Activated CD4-positive, alpha-beta T cell treated with anti-CD3 and anti-CD28 coated beads for 48 hours (primary cell): ENCODE measurements at regions not wholly inside any gene's neighbourhood (a gene's known extent, or its start where the extent isn't known, plus 50 kb on each side); places are given as distances from the start of the nearest gene placed in this dataset.
"Not testable (repeated sequence)": the region's sequence is repeated elsewhere in the genome, so short reads cannot be mapped to it uniquely, and the experiment has no call there.

Source experiments
- DNase-seq: peaks from one replicate; pipeline ENCODE4 v3.0.0-alpha.2; 2020

- DNase-seq = no peak
These were observed 466.0 kb downstream of the PLK2 start for GRCh38 chr5:57993866-57994265.

DNA sequence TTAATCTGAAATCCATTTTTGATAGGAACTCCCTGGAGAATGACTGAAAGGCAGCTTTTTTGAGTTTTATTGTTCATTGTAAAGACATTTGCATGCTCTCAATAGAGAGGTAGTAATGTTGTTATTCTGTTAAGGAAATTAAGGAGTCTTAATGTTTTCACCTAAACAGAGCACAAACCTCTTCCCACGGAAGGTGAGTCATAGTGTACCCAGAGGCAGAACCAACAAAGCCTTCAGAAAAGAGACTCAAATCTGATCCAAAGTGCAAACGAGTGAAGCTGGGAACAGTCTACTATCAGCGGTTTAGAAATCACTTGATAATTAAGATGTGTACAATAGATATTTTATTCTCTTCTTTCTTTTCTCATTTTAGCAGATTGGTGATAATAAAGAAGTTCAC lies 470.5 kb downstream of the PLK2 start:
- no peak for DNase-seq

DNA sequence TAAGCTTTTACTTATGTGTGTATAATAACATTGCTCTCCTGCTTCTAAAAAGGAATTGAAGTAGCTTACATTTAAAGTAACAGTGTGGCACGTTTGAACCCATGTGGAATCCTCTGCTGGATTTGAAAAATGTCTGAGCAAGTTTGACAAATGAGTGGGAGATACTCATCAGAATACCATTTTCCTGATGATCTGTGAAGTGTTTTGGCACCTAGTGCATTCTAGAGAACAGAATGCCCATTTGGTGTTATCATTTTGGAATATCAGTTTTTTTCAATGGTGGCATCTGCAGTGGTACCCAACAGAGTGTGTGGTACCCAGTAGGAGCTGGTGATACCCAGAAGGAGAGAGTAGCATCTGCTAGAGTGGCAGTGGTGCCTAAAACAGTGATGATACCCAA lies 471.1 kb downstream of the PLK2 start:
- DNase-seq = no peak

DNA sequence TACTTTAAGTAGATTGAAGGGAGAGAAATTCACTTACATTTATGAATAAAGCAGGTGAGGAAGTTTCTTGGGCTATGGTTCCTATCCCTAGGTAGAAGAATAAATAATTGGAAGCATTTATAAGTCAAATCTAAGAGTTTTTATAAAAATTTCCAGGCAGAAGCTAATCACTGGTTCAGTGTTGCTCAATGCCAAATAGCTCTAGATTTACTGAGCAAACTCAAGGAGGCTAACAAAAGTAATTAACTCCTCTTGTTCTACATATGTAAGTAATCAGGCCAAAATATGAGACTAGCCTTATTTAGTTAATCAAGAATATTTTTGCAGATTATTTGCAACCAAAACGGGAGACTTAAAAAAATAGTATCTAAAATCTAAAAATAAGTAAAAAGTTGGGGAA lies 472.3 kb downstream of the PLK2 start:
- DNase-seq = no peak

GRCh38 chr5:57986761-57987341 lies 473.0 kb downstream of the PLK2 start:
- DNase-seq = no peak

DNA sequence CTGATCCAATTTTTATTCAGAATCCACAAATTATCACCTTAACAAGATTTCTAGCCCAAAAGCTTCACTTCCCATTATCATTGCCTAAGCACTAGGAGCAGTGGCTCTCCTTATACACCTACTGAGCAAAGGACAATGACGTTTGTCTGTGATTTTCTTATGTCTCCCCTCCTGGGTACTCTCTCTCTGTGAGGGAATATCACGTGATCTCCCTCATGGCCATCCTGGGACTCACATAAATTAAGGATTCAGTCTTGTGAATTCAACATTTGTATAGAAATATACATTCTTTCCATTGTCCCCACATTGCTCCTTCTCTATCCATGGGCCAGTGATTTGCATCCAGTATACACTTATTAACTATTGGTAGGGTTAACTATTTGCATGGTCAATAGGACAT lies 476.5 kb downstream of the PLK2 start:
- DNase-seq = no peak

DNA sequence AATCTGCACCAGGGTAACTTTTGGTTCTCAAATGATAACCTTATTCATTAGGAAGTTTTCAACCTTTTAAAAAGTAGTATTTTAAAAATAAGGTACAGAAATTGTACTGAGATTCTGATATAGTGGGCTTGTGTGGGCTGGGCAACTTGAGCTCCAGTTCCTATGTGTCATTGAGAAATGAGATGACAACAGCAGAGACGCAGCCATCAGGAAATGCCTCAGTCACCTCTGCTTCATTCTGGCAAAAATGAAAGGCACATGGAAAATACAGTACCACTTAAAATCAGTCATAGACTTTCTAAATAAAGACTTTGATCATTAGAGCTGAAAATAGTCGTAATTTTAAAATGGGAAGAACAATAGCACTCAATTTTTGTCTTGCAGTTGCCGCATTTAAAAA lies 480.2 kb downstream of the PLK2 start:
- no peak for DNase-seq

GRCh38 chr5:57976506-57976905 lies 483.4 kb downstream of the PLK2 start:
- DNase-seq = no peak

GRCh38 chr5:57972099-57972498 lies 487.8 kb downstream of the PLK2 start:
- DNase-seq = not testable (repeated sequence)

- DNase-seq = no peak
These were observed 478.0 kb upstream of the ACTBL2 start for GRCh38 chr5:57960569-57960968.

DNA sequence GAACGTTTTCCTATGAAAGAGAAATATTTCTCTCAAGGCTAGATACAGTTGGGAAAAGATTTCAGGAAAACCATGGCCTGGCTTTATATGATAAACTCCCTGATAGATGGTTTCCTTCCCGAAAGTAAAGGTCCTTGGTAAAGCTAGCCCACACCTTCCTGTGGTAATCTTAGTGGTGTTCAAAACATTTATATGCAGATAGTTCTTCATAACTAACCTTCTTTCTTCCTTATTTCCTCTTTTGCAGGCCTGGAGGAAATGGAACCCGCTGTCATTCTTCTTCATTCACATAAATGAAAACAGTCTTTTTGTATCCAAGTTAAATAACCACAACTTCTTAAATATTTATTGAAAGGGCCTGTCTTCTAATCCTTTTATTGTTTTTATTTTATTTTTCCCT lies 474.0 kb upstream of the ACTBL2 start:
- DNase-seq = no peak

GRCh38 chr5:57955511-57955910 lies 472.9 kb upstream of the ACTBL2 start:
- DNase-seq = no peak

DNA sequence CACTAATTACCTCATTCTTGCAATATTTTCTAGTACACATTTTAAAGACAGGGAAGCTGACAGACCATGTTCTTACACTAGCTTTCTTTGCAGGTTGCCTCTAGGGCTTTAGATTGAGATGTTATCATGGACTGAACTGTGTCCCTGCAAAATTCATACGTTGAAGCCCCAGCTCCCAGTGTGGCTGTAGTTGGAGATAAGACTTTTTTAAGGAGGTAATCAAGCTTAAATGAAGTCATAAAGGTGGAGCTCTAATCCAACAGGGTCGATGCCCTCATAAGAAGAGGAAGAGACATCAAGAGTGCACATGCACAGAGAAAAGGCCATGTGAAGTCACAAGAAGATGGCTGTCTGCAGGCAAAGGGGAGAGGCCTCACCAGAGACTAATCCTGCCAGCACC lies 471.2 kb upstream of the ACTBL2 start:
- DNase-seq = no peak

DNA sequence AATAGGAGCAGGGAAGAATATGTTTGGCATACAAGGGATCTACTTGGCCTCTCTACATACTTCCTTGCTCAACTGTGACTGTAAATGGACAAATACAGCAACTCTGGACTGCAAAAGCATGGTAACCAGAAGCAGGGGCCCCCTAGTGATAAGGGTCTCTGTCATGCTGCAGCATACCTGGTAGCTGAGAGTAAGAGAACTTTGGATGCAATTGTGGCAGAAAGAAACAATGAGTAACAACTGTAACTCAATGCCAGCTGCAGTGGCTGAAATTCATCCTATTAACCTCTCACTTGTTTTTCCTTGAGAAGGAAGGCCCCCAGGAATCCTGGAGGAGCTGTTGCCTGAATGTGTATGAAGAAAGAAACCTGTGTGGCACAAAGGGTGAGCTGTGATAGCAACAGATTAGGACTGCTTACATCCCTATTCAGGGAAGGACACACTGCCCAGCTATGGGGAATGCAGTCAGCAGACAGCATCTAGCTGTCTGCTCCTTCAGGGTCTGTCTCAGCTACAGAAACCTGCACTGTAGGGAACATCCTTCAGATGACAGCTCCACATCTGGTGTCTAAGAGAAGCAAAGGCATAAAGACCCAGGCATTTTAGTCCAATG lies 468.1 kb upstream of the ACTBL2 start:
- DNase-seq = no peak

DNA sequence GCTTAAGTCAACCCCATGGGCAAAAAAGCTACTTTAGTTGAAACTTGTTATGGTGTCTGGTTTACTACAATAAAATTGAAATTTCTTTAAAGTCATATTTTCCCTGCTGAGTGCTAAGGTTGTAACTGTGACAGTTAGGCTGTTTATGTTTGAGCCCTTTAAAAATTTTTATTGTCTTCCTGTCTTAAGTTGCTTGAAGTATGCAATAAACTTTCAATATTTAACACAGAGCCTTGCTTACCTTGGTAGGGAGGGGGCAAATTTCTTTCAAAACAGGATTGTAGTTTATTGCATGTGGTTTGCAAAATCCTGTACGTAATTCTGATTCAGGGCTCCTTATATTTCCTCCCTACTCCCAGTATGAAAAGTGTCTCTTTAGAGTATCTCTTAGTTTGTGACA lies 465.5 kb upstream of the ACTBL2 start:
- no peak for DNase-seq

GRCh38 chr5:57947181-57947580 lies 464.6 kb upstream of the ACTBL2 start:
- no peak for DNase-seq

DNA sequence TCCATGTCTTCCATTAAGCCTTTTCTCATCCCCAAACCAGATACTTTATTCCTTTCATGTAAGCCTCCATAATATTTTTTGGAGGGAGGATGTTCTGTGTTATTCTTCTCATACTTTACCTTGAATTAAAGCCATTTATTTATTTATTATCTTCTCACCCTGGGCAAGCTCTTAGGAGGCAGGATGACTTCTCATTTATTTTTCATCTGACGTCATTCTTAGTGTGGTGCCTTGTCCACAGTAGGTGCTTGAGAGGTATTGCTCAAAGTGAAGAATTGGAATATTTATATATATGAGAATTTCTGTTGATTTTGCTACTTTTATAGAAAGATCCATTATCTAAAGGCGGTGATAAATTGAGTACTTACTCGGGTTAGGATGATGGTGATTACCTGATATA lies 458.3 kb upstream of the ACTBL2 start:
- no peak for DNase-seq

DNA sequence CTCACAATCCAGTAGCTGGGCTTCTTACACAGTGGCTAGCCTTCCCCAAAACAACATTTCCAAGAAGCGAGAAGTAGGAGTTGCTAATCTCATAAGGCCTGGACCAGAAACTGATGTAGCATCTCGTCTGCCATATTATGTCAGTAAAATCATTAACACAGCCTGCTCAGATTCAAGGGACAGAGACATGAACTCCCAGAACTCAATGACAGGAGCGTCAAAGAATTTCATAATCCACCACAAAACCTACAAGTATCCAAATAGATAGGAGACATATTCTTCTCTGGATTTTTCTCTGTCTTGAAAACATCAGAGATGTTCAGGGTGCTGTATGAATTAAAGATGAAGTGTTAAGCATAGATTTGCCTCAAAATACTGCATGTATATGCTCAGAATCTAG lies 457.6 kb upstream of the ACTBL2 start:
- no peak for DNase-seq

DNA sequence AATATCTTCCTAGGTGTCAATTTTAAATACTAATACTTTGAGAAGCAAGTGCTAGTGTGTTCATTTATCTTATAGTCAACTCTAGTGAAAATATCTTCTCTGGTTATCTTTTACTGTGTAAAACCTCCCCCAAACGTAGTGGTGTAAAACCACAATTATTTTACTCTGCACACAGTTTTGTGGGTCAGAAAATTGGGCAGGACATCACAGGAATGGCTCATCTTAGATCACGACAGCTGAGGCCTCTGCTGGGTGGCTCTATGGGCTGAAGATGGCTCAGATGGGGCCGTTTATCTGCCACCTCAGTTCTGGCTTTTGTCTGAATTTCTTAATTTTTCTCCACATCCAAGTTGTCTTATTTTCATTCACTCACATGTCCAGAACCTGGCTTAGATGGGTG lies 457.2 kb upstream of the ACTBL2 start:
- no peak for DNase-seq

- DNase-seq = no peak
These were observed 456.7 kb upstream of the ACTBL2 start for GRCh38 chr5:57939335-57939734.

- DNase-seq = no peak
These were observed 455.6 kb upstream of the ACTBL2 start for GRCh38 chr5:57938174-57938557.

DNA sequence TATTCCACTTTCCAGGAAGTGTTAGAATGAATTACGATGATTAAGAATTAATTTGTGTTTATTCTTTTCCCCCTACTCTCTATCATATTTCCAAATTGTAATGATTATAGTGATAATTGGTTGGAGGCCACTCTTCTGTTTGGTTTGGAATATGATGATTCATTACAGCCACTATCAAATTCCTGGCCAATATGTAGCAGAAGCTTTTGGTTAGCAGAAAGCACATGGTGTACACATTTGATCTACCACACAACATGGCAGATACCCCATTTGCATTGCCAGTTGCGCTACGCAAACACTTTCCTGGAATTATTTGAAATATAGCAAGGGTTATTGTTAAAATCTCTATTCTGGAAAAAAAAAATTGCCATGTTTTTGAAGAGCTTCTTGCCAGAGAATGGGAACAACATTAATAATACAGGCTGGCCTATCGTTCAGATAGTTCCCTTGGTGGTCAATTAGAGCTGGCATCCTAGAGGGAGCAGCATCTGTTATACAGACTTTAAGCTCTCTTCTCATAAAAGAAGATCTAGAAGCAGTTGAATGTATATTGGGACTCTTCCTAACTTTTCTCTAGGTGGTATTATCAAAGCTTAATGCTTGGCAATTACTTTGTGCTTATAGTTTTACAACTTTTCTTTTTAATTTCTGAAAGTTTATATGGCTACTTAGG lies 455.0 kb upstream of the ACTBL2 start:
- DNase-seq = no peak

- DNase-seq = no peak
These were observed 454.4 kb upstream of the ACTBL2 start for GRCh38 chr5:57937025-57937424.

DNA sequence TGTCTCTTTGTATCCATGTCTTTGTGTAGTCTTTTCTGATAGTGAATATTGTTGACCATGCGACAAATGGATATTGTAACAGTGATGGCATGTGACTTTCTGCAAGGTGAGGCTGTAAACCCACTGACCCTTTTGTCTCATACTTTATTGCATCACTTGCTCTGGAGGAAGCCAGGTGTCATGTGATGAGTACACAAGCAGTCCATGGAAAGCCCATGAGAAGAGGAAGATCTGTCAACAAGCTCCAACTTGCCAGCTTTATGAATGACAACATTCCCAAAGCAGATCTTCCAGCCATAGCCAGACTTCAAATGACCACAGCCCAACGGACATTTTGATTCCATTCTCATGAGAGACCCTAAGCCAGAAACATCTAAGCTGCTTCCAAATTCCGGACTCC lies 450.1 kb upstream of the ACTBL2 start:
- DNase-seq = no peak

- no peak for DNase-seq
These were observed 449.2 kb upstream of the ACTBL2 start for GRCh38 chr5:57931807-57932206.
